ENCODE measurements at regions not wholly inside any gene's neighbourhood (a gene's known extent, or its start where the extent isn't known, plus 50 kb on each side); places are given as distances from the start of the nearest gene placed in this dataset. TPM values are rescaled to one million over a fixed set of nuclear protein-coding genes. Genes with fewer than 3 reads are reported as not detected.
A peak's percentile ranks its signal among the peaks of the same experiment; 100 is the strongest.
"Not testable (repeated sequence)": the region's sequence is repeated elsewhere in the genome, so short reads cannot be mapped to it uniquely, and the experiment has no call there.

DNA sequence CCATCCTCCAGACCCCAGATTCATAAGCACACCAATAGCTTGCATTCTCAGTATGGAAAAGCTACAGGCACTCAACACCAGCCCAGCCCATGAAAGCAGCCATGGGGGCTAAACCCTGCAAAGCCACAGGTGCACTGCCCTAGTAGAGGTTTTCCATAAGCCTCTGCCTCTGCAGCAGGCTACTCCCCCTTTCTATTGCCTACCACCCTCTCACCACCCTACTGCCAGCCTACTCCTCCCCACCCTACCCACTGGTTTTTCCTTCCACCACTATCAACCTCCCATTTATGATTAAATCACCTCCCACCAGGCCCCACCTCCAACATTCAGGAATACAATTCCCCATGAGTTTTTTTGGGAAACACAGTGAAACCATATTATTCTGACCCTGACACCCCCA, 96.4 kb upstream of the TEKT4 start:
- no peak for TF ChIP-seq CTCF (IDR thresholded peaks at IDR 0.05; ENCODE audit: insufficient read depth, low read depth, low read length)
- no peak for DNase-seq (ENCODE audit: low read depth)
- no peak overlapping the region for H3K4me3 ChIP-seq (ENCODE audit: low read depth, low read length)

DNA sequence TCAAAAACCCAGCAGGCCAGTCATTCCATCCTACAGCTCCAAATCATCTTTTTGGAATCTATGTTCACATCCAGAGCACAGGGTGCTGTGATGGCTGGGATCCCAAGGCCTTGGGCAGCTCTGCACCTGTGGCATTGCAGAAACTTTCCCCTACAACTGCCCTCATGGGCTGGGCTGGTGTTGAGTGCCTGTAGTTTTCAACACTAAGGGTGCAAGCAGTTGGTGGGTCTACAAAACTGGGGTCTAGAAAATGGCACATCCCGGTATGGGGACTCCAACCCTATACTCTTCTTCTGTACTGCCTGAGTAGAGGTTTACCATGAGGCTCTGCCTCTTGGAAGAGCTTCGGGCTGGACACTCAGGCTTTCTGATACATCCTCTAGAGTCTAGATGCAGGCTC, 95.2 kb upstream of the TEKT4 start:
- no peak overlapping the region for H3K4me3 ChIP-seq (ENCODE audit: low read depth, low read length)
- no peak for DNase-seq (ENCODE audit: low read depth)
- TF ChIP-seq CTCF (IDR thresholded peaks at IDR 0.05; ENCODE audit: insufficient read depth, low read depth, low read length), result no peak

GRCh38 chr2:94785105-94785504, 86.1 kb upstream of the TEKT4 start:
- not testable (repeated sequence) for H3K4me3 ChIP-seq (ENCODE audit: low read depth, low read length)

GRCh38 chr2:94786424-94786823, 84.8 kb upstream of the TEKT4 start:
- DNase-seq (ENCODE audit: low read depth); H3K4me3 ChIP-seq (ENCODE audit: low read depth, low read length): not testable (repeated sequence)

More at GRCh38 chr2:94785105-94785504, 86.1 kb upstream of the TEKT4 start:
- not testable (repeated sequence) for DNase-seq (ENCODE audit: low read depth)

GRCh38 chr2:94790169-94790568, 81.1 kb upstream of the TEKT4 start:
- DNase-seq (ENCODE audit: low read depth); H3K4me3 ChIP-seq (ENCODE audit: low read depth, low read length): not testable (repeated sequence)

DNA sequence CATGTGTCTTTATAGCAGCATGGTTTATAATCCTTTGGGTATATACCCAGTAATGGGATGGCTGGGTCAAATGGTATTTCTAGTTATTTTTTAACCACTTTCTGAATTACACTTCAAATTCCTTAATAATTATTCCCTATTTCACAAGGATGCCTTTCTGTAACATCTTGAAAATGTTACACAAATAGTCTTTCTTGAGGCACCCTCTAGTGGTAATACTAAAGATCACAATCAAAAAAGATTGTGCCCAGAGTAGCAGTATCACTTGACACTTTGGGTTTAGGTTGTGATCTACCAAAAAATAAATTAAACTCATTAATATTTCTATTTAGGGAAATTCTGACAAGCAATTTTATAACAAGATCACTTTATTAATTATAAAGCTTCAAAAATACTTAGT, 74.0 kb upstream of the TEKT4 start:
- peak; percentile 5 for DNase-seq (ENCODE audit: low read depth)
- H3K4me3 ChIP-seq (ENCODE audit: low read depth, low read length), result not testable (repeated sequence)
- peak; percentile 40 for TF ChIP-seq CTCF (IDR thresholded peaks at IDR 0.05; ENCODE audit: insufficient read depth, low read depth, low read length)

Small RNA genes in the stretch of these regions (small RNA-seq; reads per million reads assigned to genes)
- not detected for gene CNN2P11
